RWPE2 (cell line): ENCODE measurements at regions not wholly inside any gene's neighbourhood (a gene's known extent, or its start where the extent isn't known, plus 50 kb on each side); places are given as distances from the start of the nearest gene placed in this dataset.
"Not testable (repeated sequence)": the region's sequence is repeated elsewhere in the genome, so short reads cannot be mapped to it uniquely, and the experiment has no call there.

Source experiments
- ATAC-seq: fragments of 200-7000 bp; cut with Tn5 transposase; 3 replicates; pipeline ENCODE4 v1.9.1; 2021; ENCODE audit warnings: low read depth
- DNase-seq: peaks from one replicate; pipeline ENCODE4 v3.0.0-alpha.2; 2020; ENCODE audit warnings: low spot score
- H3K27ac ChIP-seq: fragments of 450-650 bp; 2 replicates; pipeline ENCODE4 v1.5.1; 2017; ENCODE audit warnings: mild to moderate bottlenecking; ENCODE audit not compliant: poor library complexity, severe bottlenecking
- H3K27me3 ChIP-seq: fragments of 250-450 bp; sonication (Bioruptor Pico); 2 replicates; pipeline ENCODE4 v1.5.1; 2021; ENCODE audit warnings: mild to moderate bottlenecking, moderate library complexity; ENCODE audit not compliant: insufficient read depth, poor library complexity, severe bottlenecking
- H3K36me3 ChIP-seq: fragments of 250-450 bp; sonication (Bioruptor Pico); 2 replicates; pipeline ENCODE4 v1.5.1; 2020; ENCODE audit warnings: low read depth, mild to moderate bottlenecking, moderate library complexity
- H3K4me1 ChIP-seq: fragments of 250-450 bp; sonication (Bioruptor Pico); 2 replicates; pipeline ENCODE4 v1.5.1; 2021; ENCODE audit warnings: mild to moderate bottlenecking, moderate library complexity; ENCODE audit not compliant: insufficient read depth, poor library complexity, severe bottlenecking
- H3K4me3 ChIP-seq: fragments of 250-450 bp; sonication (Bioruptor Pico); 2 replicates; pipeline ENCODE4 v1.5.1; 2021; ENCODE audit warnings: mild to moderate bottlenecking, moderate library complexity; ENCODE audit not compliant: severe bottlenecking
- H3K9me3 ChIP-seq: fragments of 250-450 bp; sonication (Bioruptor Pico); 2 replicates; pipeline ENCODE4 v1.5.1; 2021; ENCODE audit warnings: mild to moderate bottlenecking, moderate library complexity; ENCODE audit not compliant: severe bottlenecking
- TF ChIP-seq, protein P1 (sequence below): fragments of 450-650 bp; IDR thresholded peaks from one replicate; pipeline ENCODE4 v1.5.1; 2017; ENCODE audit warnings: mild to moderate bottlenecking, moderate library complexity; ENCODE audit not compliant: poor library complexity, severe bottlenecking

DNA sequence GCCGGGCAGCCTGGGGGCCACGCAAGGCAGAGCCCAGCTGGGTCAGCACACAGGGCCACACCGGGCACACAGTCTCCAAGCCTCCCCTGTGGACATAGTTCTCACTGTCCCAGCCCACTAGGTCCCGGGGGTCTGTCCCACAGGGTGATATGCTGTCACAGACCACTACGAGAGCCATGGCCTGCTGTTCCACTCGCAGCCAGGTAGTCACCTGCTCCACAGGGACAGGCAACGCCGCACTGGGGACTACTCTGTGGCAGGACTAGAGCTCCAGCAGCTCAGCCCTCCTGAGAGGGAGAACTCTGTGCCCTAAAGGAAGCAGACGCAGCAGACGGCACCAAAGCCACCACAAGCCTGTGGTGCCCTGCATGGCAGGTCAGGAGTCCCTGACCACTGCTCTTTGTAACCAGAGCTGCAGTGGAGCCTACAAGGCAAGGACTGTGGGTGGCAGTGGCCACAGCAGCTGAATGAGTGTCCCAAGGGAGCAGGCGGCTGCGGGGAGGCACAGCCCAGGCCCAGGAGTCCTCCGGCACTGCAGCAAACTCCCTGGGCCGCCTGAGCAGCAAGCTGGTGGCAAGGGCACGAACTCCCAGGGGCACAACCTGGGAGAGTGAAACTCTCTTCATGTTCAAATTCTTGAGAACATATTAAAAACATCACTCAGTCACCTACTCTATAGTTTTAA, 171.2 kb upstream of the GRK3 start:
- Histone ChIP-seq H3K9me3 (no peaks in the 10 kb centered on the region), H3K4me3 (no peak overlapping the region), H3K36me3 (no peaks in the 10 kb centered on the region), H3K27me3 (no peaks in the 10 kb centered on the region), H3K27ac (no peak overlapping the region), H3K4me1 (no peaks in the 10 kb centered on the region)
- no peak for DNase-seq
- TF ChIP-seq, protein P1, sequence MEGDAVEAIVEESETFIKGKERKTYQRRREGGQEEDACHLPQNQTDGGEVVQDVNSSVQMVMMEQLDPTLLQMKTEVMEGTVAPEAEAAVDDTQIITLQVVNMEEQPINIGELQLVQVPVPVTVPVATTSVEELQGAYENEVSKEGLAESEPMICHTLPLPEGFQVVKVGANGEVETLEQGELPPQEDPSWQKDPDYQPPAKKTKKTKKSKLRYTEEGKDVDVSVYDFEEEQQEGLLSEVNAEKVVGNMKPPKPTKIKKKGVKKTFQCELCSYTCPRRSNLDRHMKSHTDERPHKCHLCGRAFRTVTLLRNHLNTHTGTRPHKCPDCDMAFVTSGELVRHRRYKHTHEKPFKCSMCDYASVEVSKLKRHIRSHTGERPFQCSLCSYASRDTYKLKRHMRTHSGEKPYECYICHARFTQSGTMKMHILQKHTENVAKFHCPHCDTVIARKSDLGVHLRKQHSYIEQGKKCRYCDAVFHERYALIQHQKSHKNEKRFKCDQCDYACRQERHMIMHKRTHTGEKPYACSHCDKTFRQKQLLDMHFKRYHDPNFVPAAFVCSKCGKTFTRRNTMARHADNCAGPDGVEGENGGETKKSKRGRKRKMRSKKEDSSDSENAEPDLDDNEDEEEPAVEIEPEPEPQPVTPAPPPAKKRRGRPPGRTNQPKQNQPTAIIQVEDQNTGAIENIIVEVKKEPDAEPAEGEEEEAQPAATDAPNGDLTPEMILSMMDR: no peak
- ATAC-seq: no peak

DNA sequence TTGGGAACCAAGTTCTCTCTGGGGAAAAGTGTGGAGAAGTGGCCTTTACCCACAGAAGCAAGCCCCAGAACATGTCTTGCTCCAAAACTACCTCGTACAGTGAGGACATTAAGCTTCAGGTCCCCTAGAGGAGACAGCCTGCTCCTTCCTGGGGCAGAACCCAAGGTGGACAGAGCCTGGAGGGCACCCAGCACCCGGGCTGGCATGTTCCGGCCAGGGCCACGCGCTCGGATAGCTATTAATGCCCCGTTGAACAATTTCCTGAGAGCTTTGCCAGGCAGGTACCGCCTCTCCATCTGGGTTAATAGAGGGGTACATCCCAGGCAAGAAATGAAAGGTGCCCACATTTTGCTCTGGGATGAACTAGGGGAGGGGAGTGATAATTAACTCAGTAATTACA, 169.0 kb upstream of the GRK3 start:
- Histone ChIP-seq H3K36me3 (no peaks in the 10 kb centered on the region), H3K4me1 (no peaks in the 10 kb centered on the region), H3K4me3 (no peak overlapping the region), H3K27me3 (no peaks in the 10 kb centered on the region), H3K27ac (no peak overlapping the region), H3K9me3 (no peaks in the 10 kb centered on the region)
- no peak for DNase-seq
- no peak for ATAC-seq
- TF ChIP-seq, protein P1: no peak

DNA sequence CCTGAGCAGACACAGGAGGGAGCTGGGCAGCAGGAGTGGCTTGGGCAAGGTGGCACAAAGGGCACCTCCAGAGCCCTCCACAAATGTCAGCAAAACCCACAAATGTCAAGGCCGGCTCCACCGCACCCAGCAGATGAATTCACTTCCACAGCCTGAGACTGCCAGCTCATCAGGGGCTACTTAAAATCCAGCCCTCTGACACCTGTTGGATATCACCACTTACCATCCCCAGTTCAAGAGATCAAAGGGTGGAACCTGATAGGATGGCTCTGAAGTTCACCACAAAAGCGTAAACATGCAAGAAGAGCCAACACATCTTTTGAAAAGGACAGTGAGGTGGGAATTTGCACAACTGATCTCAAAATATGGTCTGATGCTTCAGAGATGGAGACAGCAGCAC, 168.6 kb upstream of the GRK3 start:
- DNase-seq (no peak), ATAC-seq (no peak)
- no peaks in the 10 kb centered on the region for H3K27me3 ChIP-seq
- H3K4me3 ChIP-seq: no peak overlapping the region
- H3K36me3 ChIP-seq: no peaks in the 10 kb centered on the region
- no peaks in the 10 kb centered on the region for H3K9me3 ChIP-seq
- TF ChIP-seq, protein P1: no peak
- peaks cover 2% of the 10 kb centered on the region for H3K4me1 ChIP-seq
- no peak overlapping the region for H3K27ac ChIP-seq

DNA sequence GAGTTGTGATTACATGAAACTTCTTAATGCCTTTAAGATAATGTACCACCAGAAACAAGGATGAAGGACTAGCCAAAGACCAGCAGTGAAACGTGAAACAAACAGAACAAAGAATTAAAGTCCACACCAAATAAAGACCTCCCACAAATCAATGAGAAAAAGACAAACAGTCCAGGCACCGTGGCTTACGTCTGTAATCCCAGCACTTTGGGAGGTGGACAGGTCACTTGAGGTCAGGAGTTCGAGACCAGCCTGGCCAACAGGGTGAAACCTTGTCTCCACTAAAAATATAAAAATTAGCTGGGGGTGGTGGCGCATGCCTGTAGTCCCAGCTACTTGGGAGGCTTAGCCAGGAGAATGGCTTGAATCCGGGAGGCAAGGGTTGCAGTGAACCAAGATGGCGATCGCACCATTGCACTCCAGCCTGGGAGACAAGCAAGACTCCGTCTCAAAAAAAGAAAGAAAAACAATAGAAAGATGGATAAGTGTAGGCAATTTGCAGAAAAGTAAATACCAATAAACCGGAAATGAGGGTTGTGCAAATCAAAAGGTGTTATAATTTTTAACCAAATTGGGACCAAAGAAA, 167.8 kb upstream of the GRK3 start:
- no peaks in the 10 kb centered on the region for H3K9me3 ChIP-seq
- no peak overlapping the region for H3K27ac ChIP-seq
- peaks cover 8% of the 10 kb centered on the region for H3K4me1 ChIP-seq
- no peak for DNase-seq
- no peak overlapping the region for H3K4me3 ChIP-seq
- no peaks in the 10 kb centered on the region for H3K36me3 ChIP-seq
- no peak for ATAC-seq
- H3K27me3 ChIP-seq: no peaks in the 10 kb centered on the region
- TF ChIP-seq, protein P1: no peak

DNA sequence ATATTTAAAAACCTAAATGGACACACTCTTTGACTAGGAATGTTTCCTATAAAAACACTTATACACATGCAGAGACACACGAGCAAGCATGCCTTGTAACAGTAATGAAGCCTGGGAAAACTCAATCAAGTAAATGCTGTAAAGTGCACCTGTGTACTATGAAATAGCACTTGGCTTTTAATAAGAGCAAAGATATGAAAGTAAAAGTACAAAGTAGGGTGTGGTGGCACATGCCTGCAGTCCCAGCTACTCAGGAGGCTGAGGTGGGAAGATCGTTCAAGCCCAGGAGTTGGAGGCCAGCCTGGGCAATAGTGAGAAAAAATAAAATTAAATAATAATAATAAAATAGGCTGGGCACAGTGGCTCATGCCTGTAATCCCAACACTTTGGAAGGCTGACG, 166.9 kb upstream of the GRK3 start:
- TF ChIP-seq, protein P1: no peak

DNA sequence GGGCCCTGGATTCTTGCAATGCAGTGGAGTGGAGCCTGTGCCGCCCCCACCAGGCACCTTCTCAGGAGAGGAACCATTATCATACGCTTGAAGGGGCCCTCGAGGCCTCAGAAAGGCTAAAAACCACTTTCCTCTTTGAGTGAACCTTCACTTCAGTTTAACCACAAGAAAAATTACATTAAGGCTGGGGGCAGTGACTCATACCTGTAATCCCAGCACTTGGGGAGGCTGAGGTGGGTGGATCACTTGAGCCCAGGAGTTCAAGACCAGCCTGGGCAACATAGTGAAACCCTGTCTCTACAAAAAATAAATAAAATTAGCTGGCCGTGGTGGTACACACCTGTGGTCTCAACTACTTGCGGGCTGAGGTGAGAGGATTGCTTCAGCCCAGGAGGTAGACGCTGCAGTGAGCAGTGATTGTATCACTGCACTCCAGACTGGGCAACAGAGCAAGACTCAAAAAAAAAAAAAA, 165.8 kb upstream of the GRK3 start:
- not testable (repeated sequence) for H3K4me3 ChIP-seq, ATAC-seq, H3K27me3 ChIP-seq, DNase-seq, H3K27ac ChIP-seq, H3K36me3 ChIP-seq, H3K9me3 ChIP-seq
- peaks cover 20% of the 10 kb centered on the region for H3K4me1 ChIP-seq

More for the DNA sequence above, 166.9 kb upstream of the GRK3 start:
- DNase-seq: no peak
- no peak for ATAC-seq
- no peaks in the 10 kb centered on the region for H3K9me3 ChIP-seq
- peaks cover 15% of the 10 kb centered on the region for H3K4me1 ChIP-seq
- no peak overlapping the region for H3K27ac ChIP-seq
- no peaks in the 10 kb centered on the region for H3K36me3 ChIP-seq
- no peak overlapping the region for H3K4me3 ChIP-seq
- no peaks in the 10 kb centered on the region for H3K27me3 ChIP-seq
